Testis (tissue), 2 donors: ENCODE measurements at regions not wholly inside any gene's neighbourhood (a gene's known extent, or its start where the extent isn't known, plus 50 kb on each side); places are given as distances from the start of the nearest gene placed in this dataset.

Experiments
- DNase-seq: peaks from one replicate; pipeline ENCODE4 v3.0.0-alpha.2; 2019
- H3K27ac ChIP-seq, 2 donors: fragments of 200-600 bp; sonication (generic); one replicate each; pipeline ENCODE4 v1.5.1; 2019
- H3K27me3 ChIP-seq: fragments of 200-600 bp; sonication (generic); one replicate; pipeline ENCODE4 v1.5.1; 2019
- H3K36me3 ChIP-seq: fragments of 200-600 bp; sonication (generic); one replicate; pipeline ENCODE4 v1.5.1; 2017; ENCODE audit warnings: low read depth; ENCODE audit errors: missing control alignments
- H3K4me1 ChIP-seq: fragments of 200-600 bp; sonication (generic); one replicate; pipeline ENCODE4 v1.5.1; 2019
- H3K4me3 ChIP-seq, 2 donors: fragments of 200-600 bp; sonication (generic); one replicate each; pipeline ENCODE4 v1.5.1; 2017 to 2019
- H3K9me3 ChIP-seq: fragments of 200-600 bp; sonication (generic); one replicate; pipeline ENCODE4 v1.5.1; 2017
- POLR2A ChIP-seq: fragments of 450-650 bp; IDR thresholded peaks from one replicate; pipeline ENCODE4 v1.6.1; 2017; ENCODE audit warnings: antibody characterized with exemption, mild to moderate bottlenecking, moderate library complexity
- WGBS, 2 donors: methylation state at CpG; one replicate each; pipeline ENCODE4 v1.1.5; 2018; 5-methylcytosine and 5-hydroxymethylcytosine counted together
- intact Hi-C: fragments of 100-400 bp; cut with DNase I; formaldehyde crosslinking; loops from one replicate; pipeline ENCODE4 v1.15.1; 2023; ENCODE audit warnings: low total_unique reads
- TF ChIP-seq, protein P1 (sequence below), 3 experiments: fragments of 450-650 bp in 2 of 3; fragments of 200-600 bp in 1 of 3; sonication (generic) in 1 of 3; IDR thresholded peaks; one replicate each; pipeline ENCODE4 v1.5.1; 2016 to 2019; ENCODE audit warnings: antibody characterized with exemption in 3 of 3, mild to moderate bottlenecking in 2 of 3, moderate library complexity in 1 of 3

DNA sequence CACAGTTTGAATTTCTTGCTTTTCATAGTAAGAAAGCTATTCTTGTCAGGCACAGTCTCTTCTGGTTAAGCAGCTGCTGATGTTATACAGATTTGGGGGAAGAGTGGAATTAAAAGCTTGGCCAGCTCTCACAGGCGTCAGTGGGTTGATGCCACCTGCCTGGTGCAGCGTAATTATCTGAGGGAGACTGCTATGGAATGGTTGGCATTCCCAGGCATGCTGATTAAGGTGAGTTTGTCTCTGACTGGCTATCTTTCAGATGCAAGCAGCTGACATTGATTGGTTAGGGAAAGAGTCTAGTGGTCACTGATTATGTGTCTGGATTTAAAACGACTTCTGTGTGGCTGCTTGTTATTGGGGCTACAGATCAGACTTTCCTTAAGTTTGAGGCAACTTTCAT lies 948.4 kb downstream of the UQCRFS1 start:
- intact Hi-C loops: no loop called here
- WGBS, 2 donors: 44 to 53% methylated on average over 3 of the region's 3 CpGs
- no peak for DNase-seq

DNA sequence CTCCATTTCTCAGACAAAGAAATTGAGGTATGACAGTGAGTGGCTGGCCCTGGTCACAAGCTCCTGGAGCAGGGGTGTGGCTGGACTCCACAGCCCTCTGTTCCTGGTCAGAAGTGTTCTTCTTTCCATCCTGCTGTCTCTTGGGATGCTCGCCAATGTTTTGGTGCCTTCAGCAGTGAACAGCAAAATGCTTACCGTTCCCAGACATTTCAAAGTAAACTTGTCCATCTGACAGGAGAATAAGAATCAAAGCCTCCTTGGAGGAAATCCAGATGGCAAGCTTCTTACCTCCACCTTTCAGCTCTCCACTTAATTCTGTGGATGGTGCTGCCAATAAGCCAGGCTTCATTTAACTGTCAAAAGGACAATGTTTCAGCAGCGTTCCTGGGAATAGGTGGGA lies 954.1 kb downstream of the UQCRFS1 start:
- intact Hi-C loops: no loop called here
- no peak for TF ChIP-seq POLR2A
- TF ChIP-seq, protein P1, sequence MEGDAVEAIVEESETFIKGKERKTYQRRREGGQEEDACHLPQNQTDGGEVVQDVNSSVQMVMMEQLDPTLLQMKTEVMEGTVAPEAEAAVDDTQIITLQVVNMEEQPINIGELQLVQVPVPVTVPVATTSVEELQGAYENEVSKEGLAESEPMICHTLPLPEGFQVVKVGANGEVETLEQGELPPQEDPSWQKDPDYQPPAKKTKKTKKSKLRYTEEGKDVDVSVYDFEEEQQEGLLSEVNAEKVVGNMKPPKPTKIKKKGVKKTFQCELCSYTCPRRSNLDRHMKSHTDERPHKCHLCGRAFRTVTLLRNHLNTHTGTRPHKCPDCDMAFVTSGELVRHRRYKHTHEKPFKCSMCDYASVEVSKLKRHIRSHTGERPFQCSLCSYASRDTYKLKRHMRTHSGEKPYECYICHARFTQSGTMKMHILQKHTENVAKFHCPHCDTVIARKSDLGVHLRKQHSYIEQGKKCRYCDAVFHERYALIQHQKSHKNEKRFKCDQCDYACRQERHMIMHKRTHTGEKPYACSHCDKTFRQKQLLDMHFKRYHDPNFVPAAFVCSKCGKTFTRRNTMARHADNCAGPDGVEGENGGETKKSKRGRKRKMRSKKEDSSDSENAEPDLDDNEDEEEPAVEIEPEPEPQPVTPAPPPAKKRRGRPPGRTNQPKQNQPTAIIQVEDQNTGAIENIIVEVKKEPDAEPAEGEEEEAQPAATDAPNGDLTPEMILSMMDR (IDR thresholded peaks at IDR 0.05): no peak
- WGBS, 2 donors: 56 to 57% methylated on average over 3 of the region's 3 CpGs
- Histone ChIP-seq H3K9me3 (no peaks in the 10 kb centered on the region), H3K27me3 (no peaks in the 10 kb centered on the region), H3K4me1 (no peaks in the 10 kb centered on the region), H3K36me3 (no peaks in the 10 kb centered on the region), H3K27ac (no peak overlapping the region), H3K4me3 (no peak overlapping the region)
- DNase-seq: no peak

More for the DNA sequence above, 948.4 kb downstream of the UQCRFS1 start:
- no peaks in the 10 kb centered on the region for H3K9me3 ChIP-seq
- no peaks in the 10 kb centered on the region for H3K36me3 ChIP-seq
- no peaks in the 10 kb centered on the region for H3K4me1 ChIP-seq
- no peak overlapping the region for H3K27ac ChIP-seq
- TF ChIP-seq, protein P1 (IDR thresholded peaks at IDR 0.05): no peak
- no peak for TF ChIP-seq POLR2A
- H3K27me3 ChIP-seq: no peaks in the 10 kb centered on the region
- no peak overlapping the region for H3K4me3 ChIP-seq

DNA sequence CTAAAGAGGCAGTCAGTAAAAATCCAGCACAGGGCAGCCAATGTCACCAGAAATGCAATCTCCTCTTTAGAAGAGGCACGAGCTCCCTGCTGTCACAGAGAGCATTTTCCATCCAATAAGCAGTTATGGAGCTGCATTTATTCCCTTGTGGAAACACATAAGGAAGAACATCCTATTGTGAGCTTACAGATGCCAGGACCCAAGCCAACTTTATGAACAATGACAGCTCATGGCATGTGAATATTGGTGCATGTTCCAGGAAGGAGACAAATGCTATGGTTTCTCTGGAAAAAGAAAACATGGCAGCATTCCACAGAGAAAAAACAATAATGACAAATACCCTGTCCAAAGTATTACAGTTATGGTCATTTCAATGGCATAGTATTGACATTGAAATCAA lies 955.6 kb downstream of the UQCRFS1 start:
- intact Hi-C loops: no loop called here

DNA sequence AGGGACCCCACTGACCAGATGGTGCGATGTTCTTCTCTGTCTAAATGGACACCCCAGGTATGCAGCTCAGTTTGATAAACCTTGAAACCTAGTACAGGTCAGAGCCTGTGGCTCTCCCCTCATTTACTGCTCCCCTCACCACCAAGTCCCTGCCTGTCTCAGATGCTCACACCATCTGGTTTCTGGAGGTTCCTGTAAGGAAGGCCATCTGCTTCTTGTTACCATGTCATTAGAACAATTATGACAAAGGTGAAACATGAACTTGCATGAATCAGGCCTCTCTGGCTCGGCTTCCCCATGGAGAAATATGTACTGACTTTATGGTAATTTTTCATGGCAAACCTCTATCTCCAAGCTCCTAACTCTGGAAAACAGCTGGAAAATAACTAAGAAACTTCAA lies 965.7 kb downstream of the UQCRFS1 start:
- Histone ChIP-seq H3K27ac (no peak overlapping the region), H3K9me3 (no peaks in the 10 kb centered on the region), H3K27me3 (no peaks in the 10 kb centered on the region), H3K4me3 (no peak overlapping the region), H3K36me3 (no peaks in the 10 kb centered on the region), H3K4me1 (no peaks in the 10 kb centered on the region)
- TF ChIP-seq POLR2A: no peak
- TF ChIP-seq, protein P1 (IDR thresholded peaks at IDR 0.05): no peak
- intact Hi-C loops: no loop called here
- WGBS, 2 donors: 79 to 84% methylated on average over 2 of the region's 2 CpGs
- DNase-seq: no peak

More for the DNA sequence above, 955.6 kb downstream of the UQCRFS1 start:
- H3K27ac ChIP-seq: no peak overlapping the region
- TF ChIP-seq POLR2A: no peak
- TF ChIP-seq, protein P1 (IDR thresholded peaks at IDR 0.05): no peak
- 64 to 73% methylated on average over 1 of the region's 1 CpG for WGBS, 2 donors
- H3K36me3 ChIP-seq: no peaks in the 10 kb centered on the region
- no peaks in the 10 kb centered on the region for H3K4me1 ChIP-seq
- H3K4me3 ChIP-seq: no peak overlapping the region
- H3K9me3 ChIP-seq: no peaks in the 10 kb centered on the region
- no peak for DNase-seq
- no peaks in the 10 kb centered on the region for H3K27me3 ChIP-seq

DNA sequence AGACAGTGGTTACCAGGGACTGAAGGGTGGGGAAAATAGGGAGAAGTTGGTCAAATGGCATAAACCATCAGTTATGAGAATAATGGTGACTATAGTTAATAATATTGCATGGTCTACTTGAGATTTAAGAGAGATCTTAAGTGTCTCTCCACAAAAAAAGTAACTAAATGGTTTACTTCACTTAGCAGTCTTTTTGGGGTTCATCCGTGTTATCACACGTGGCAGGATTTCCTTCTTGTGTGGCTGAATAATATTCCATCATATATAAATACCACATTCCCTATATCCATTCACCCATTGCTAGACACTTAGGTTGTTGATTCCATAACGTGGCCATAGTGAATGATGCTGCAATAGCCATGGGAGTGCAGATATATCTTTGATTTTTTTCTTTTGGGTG lies 967.0 kb downstream of the UQCRFS1 start:
- H3K27me3 ChIP-seq: no peaks in the 10 kb centered on the region
- H3K4me1 ChIP-seq: no peaks in the 10 kb centered on the region
- 81 to 88% methylated on average over 3 of the region's 3 CpGs for WGBS, 2 donors
- H3K4me3 ChIP-seq: no peak overlapping the region
- H3K36me3 ChIP-seq: no peaks in the 10 kb centered on the region
- intact Hi-C loops: no loop called here
- DNase-seq: no peak
- TF ChIP-seq, protein P1 (IDR thresholded peaks at IDR 0.05): no peak
- TF ChIP-seq POLR2A: no peak
- no peak overlapping the region for H3K27ac ChIP-seq
- H3K9me3 ChIP-seq: no peaks in the 10 kb centered on the region
